MM.1S (cell line): ENCODE measurements at regions not wholly inside any gene's neighbourhood (a gene's known extent, or its start where the extent isn't known, plus 50 kb on each side); places are given as distances from the start of the nearest gene placed in this dataset.

ENCODE experiments used
- DNase-seq: peaks from one replicate; pipeline ENCODE4 v3.0.0-alpha.2; 2015
- H2AFZ ChIP-seq: fragments of 300-600 bp; sonication (generic); 2 replicates; pipeline ENCODE4 v1.6.0; 2016; ENCODE audit warnings: antibody characterized with exemption, low read length
- H3F3A ChIP-seq: fragments of 300-600 bp; sonication (generic); 2 replicates; pipeline ENCODE4 v1.6.1; 2016; ENCODE audit warnings: mild to moderate bottlenecking, antibody characterized with exemption, low read length, moderate library complexity, mixed read lengths; ENCODE audit not compliant: insufficient read depth
- H3K27ac ChIP-seq: fragments of 300-600 bp; sonication (generic); 2 replicates; pipeline ENCODE4 v1.5.1; 2016; ENCODE audit warnings: mild to moderate bottlenecking, low read length
- H3K27me3 ChIP-seq: fragments of 300-600 bp; sonication (generic); replicated peaks from 2 replicates; pipeline ENCODE4 v1.6.0; 2016; ENCODE audit warnings: low read length; ENCODE audit not compliant: insufficient read depth
- H3K36me3 ChIP-seq: fragments of 300-600 bp; sonication (generic); replicated peaks from 2 replicates; pipeline ENCODE4 v1.6.1; 2016; ENCODE audit warnings: mild to moderate bottlenecking, low read length, mixed read lengths; ENCODE audit not compliant: insufficient read depth
- H3K4me1 ChIP-seq: fragments of 300-600 bp; sonication (generic); 2 replicates; pipeline ENCODE4 v1.6.1; 2016; ENCODE audit warnings: low read length, mixed read lengths
- H3K4me2 ChIP-seq: fragments of 300-600 bp; sonication (generic); 2 replicates; pipeline ENCODE4 v1.6.0; 2016; ENCODE audit warnings: low read depth, low read length
- H3K4me3 ChIP-seq: fragments of 300-600 bp; sonication (generic); 2 replicates; pipeline ENCODE4 v1.5.1; 2016; ENCODE audit warnings: low read length, mixed read lengths
- H3K79me2 ChIP-seq: fragments of 300-600 bp; sonication (generic); 2 replicates; pipeline ENCODE4 v1.6.1; 2016; ENCODE audit warnings: mixed run types, low read length, mixed read lengths
- H3K9ac ChIP-seq: fragments of 300-600 bp; sonication (generic); 2 replicates; pipeline ENCODE4 v1.6.1; 2016; ENCODE audit warnings: low read length, mixed read lengths
- H3K9me2 ChIP-seq: fragments of 300-600 bp; sonication (generic); replicated peaks from 2 replicates; pipeline ENCODE4 v1.6.1; 2016; ENCODE audit warnings: mild to moderate bottlenecking, low read length, mixed read lengths; ENCODE audit not compliant: insufficient read depth
- H3K9me3 ChIP-seq: fragments of 300-600 bp; sonication (generic); replicated peaks from 2 replicates; pipeline ENCODE4 v1.6.1; 2016; ENCODE audit warnings: mild to moderate bottlenecking, low read length, mixed read lengths; ENCODE audit not compliant: insufficient read depth
- H4K20me1 ChIP-seq: fragments of 300-600 bp; sonication (generic); 2 replicates; pipeline ENCODE4 v1.6.1; 2016; ENCODE audit warnings: mild to moderate bottlenecking, low read length, moderate library complexity, mixed read lengths; ENCODE audit not compliant: insufficient read depth
- EZH2 ChIP-seq: fragments of 300-600 bp; sonication (generic); optimal IDR thresholded peaks from 2 replicates; pipeline ENCODE3; 2017; ENCODE audit warnings: low read depth, mild to moderate bottlenecking, antibody characterized with exemption, low read length, mixed read lengths
- EZH2phosphoT487 ChIP-seq: fragments of 300-600 bp; sonication (generic); IDR thresholded peaks from 2 replicates; pipeline ENCODE4 v1.6.1; 2018; ENCODE audit warnings: antibody characterized with exemption, low read length
- TF ChIP-seq, protein P1 (sequence below): fragments of 300-600 bp; sonication (generic); IDR thresholded peaks from 2 replicates; pipeline ENCODE4 v1.5.1; 2016; ENCODE audit warnings: antibody characterized with exemption, low read length, mixed read lengths

DNA sequence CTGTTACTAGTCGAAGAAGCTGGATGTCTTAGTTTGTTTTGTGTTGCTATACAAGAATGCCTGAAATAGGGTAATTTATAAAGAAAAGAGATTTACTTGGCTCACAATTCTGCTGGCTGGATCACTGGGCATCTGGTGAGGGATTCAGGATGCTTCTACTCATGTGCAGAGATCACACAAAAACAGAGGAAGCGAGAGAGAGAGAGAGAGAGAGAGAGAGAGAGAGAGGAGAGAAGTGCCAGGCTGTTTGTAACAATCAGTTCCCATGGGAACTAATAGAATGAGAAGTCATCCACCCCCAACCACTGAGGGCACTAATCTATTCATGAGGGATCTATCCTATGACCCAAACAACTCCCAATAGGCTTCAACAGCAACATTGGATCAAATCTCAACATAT lies 66.2 kb upstream of the FAM9A start:
- DNase-seq = no peak
- H3K4me2 ChIP-seq = no peak overlapping the region
- H3F3A ChIP-seq = no peaks in the 10 kb centered on the region
- no peaks in the 10 kb centered on the region for H3K27me3 ChIP-seq
- no peaks in the 10 kb centered on the region for H3K36me3 ChIP-seq
- H3K79me2 ChIP-seq = no peaks in the 10 kb centered on the region
- TF ChIP-seq EZH2 (no peak), EZH2phosphoT487 (no peak)
- TF ChIP-seq, protein P1, sequence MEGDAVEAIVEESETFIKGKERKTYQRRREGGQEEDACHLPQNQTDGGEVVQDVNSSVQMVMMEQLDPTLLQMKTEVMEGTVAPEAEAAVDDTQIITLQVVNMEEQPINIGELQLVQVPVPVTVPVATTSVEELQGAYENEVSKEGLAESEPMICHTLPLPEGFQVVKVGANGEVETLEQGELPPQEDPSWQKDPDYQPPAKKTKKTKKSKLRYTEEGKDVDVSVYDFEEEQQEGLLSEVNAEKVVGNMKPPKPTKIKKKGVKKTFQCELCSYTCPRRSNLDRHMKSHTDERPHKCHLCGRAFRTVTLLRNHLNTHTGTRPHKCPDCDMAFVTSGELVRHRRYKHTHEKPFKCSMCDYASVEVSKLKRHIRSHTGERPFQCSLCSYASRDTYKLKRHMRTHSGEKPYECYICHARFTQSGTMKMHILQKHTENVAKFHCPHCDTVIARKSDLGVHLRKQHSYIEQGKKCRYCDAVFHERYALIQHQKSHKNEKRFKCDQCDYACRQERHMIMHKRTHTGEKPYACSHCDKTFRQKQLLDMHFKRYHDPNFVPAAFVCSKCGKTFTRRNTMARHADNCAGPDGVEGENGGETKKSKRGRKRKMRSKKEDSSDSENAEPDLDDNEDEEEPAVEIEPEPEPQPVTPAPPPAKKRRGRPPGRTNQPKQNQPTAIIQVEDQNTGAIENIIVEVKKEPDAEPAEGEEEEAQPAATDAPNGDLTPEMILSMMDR = no peak
- no peaks in the 10 kb centered on the region for H4K20me1 ChIP-seq
- H3K4me1 ChIP-seq = no peaks in the 10 kb centered on the region
- no peak overlapping the region for H3K27ac ChIP-seq
- no peak overlapping the region for H2AFZ ChIP-seq
- no peaks in the 10 kb centered on the region for H3K9me2 ChIP-seq
- H3K9ac ChIP-seq = no peak overlapping the region
- no peaks in the 10 kb centered on the region for H3K9me3 ChIP-seq
- H3K4me3 ChIP-seq = no peak overlapping the region

DNA sequence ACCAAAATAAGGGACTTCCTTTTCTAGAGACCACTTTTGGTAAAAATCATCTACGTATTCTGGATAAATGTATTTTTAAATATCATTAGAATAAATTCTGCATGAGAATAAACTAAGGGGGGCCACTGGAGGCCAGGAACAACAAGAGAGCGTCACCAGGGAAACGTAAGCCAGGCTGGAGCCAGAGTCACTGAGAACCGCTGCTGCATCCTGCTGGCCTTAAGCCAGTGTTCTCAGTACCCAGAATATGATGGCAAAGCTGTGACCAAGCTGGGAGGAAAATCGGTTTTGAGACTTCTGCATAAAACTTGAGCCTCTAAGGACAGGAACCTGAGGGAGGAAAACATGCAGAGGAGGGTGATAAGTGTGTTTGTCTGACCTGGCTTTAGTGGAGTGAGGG lies 63.0 kb upstream of the FAM9A start:
- Histone ChIP-seq H3F3A (no peaks in the 10 kb centered on the region), H2AFZ (no peak overlapping the region), H3K36me3 (no peaks in the 10 kb centered on the region), H3K4me3 (no peak overlapping the region), H4K20me1 (no peaks in the 10 kb centered on the region), H3K4me1 (no peaks in the 10 kb centered on the region), H3K27ac (no peak overlapping the region), H3K9me2 (no peaks in the 10 kb centered on the region), H3K79me2 (no peaks in the 10 kb centered on the region), H3K27me3 (no peaks in the 10 kb centered on the region), H3K4me2 (no peak overlapping the region), H3K9me3 (no peaks in the 10 kb centered on the region), H3K9ac (no peak overlapping the region)
- TF ChIP-seq, protein P1 = no peak
- TF ChIP-seq EZH2phosphoT487 = no peak
- no peak for TF ChIP-seq EZH2
- no peak for DNase-seq

DNA sequence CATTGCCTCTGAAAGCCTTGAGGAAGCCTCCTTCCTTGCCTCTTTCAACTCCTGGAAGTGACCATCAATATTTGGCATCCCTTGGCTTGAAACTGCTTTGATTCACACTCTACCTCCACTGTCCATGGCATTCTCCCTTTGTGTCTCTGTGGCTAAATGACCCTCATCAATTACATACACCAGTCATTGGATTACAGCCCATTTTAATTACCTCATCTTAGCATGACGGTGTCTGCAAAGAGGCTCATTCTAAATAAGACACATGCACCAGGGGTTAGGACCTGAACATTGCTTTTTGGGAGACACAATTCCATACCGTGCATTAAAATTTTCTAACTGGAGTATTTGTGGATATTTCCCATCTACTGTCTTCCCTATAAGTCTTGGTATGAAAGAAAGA lies 60.7 kb upstream of the FAM9A start:
- Histone ChIP-seq H3K36me3 (no peaks in the 10 kb centered on the region), H4K20me1 (no peaks in the 10 kb centered on the region), H3K27me3 (no peaks in the 10 kb centered on the region), H3K27ac (no peak overlapping the region), H3K79me2 (no peaks in the 10 kb centered on the region), H3F3A (no peaks in the 10 kb centered on the region), H3K4me2 (no peak overlapping the region), H3K9me3 (no peaks in the 10 kb centered on the region), H3K9ac (no peak overlapping the region), H3K4me3 (no peak overlapping the region), H2AFZ (no peak overlapping the region), H3K9me2 (no peaks in the 10 kb centered on the region), H3K4me1 (no peaks in the 10 kb centered on the region)
- TF ChIP-seq EZH2phosphoT487 (no peak), EZH2 (no peak)
- TF ChIP-seq, protein P1 = no peak
- DNase-seq = no peak
